GM12892 (cell line): ENCODE measurements at regions not wholly inside any gene's neighbourhood (a gene's known extent, or its start where the extent isn't known, plus 50 kb on each side); places are given as distances from the start of the nearest gene placed in this dataset.

Experiments used
- POLR2A ChIP-seq: IDR thresholded peaks from 2 replicates; pipeline ENCODE4 v1.6.1; 2011; ENCODE audit warnings: low read depth, low read length, control low read depth
- POLR2AphosphoS5 ChIP-seq: IDR thresholded peaks from 2 replicates; pipeline ENCODE4 v1.6.1; 2011; ENCODE audit warnings: low read depth, low read length, control low read depth

GRCh38 chr6:112846681-112847080 lies 499.6 kb downstream of the RFPL4B start:
- no peak for TF ChIP-seq POLR2A
- TF ChIP-seq POLR2AphosphoS5 = no peak
